H1 (cell line): ENCODE measurements at regions not wholly inside any gene's neighbourhood (a gene's known extent, or its start where the extent isn't known, plus 50 kb on each side); places are given as distances from the start of the nearest gene placed in this dataset.

Experiments used
- CTCF ChIA-PET: fragments of 300-600 bp; sonication (Branson Sonifier 250); formaldehyde crosslinking; loops from one replicate; lab custom pipeline; 2021; ENCODE audit not compliant: partially characterized antibody; lab: Charles Lee
- POLR2A ChIA-PET: fragments of 300-600 bp; sonication (Branson Sonifier 250); formaldehyde crosslinking; loops from one replicate; lab custom pipeline; 2021; ENCODE audit warnings: inconsistent platforms; ENCODE audit not compliant: partially characterized antibody; lab: Charles Lee
- DNase-seq, 2 experiments: peaks; one replicate each; pipeline versions ENCODE4 v3.0.0 to v3.0.0-alpha.2; 2010 to 2022; ENCODE audit warnings: low spot score in 2 of 2, low read depth in 1 of 2, mixed read lengths in 1 of 2
- FAIRE-seq: peaks from 2 replicates; lab custom pipeline; 2011; peaks lifted over from hg19 to GRCh38; lab: Jason Lieb, UNC
- H2AFZ ChIP-seq: 2 replicates; pipeline ENCODE4 v1.8.1; 2012; ENCODE audit warnings: low read length, inconsistent platforms
- H2AK5ac ChIP-seq: 2 replicates; pipeline ENCODE4 v1.6.1; 2013; ENCODE audit warnings: low read depth, low read length
- H2BK120ac ChIP-seq: replicated peaks from 2 replicates; pipeline ENCODE3; 2013; ENCODE audit warnings: low read depth, low read length, inconsistent platforms
- H2BK12ac ChIP-seq: 2 replicates; pipeline ENCODE4 v1.6.1; 2013; ENCODE audit warnings: low read depth, low read length
- H2BK15ac ChIP-seq: 2 replicates; pipeline ENCODE4 v1.6.1; 2013; ENCODE audit warnings: low read length
- H2BK20ac ChIP-seq: 2 replicates; pipeline ENCODE4 v1.6.1; 2013; ENCODE audit warnings: low read length
- H2BK5ac ChIP-seq: 2 replicates; pipeline ENCODE4 v1.6.1; 2013; ENCODE audit warnings: low read depth, low read length
- H3K14ac ChIP-seq: 2 replicates; pipeline ENCODE4 v1.6.1; 2013; ENCODE audit warnings: inconsistent platforms; ENCODE audit not compliant: insufficient read length
- H3K18ac ChIP-seq: 2 replicates; pipeline ENCODE4 v1.6.1; 2013; ENCODE audit warnings: low read length; ENCODE audit errors: extremely low read depth
- H3K23ac ChIP-seq: 2 replicates; pipeline ENCODE4 v1.6.1; 2013; ENCODE audit warnings: inconsistent platforms; ENCODE audit not compliant: insufficient read length
- H3K23me2 ChIP-seq: 2 replicates; pipeline ENCODE4 v1.6.1; 2013; ENCODE audit warnings: low read depth, low read length
- H3K27ac ChIP-seq: 2 replicates; pipeline ENCODE4 v1.6.1; 2011; ENCODE audit warnings: low read depth, low read length, inconsistent platforms
- H3K27me3 ChIP-seq, 4 experiments: replicated peaks in 1 of 4; 1 replicate in 1 of 4; 2 replicates in 3 of 4; pipeline versions ENCODE4 v1.6.1 to v1.8.1; 2011 to 2013; ENCODE audit warnings: low read length in 3 of 4, mild to moderate bottlenecking in 3 of 4, inconsistent platforms in 2 of 4, mixed read lengths in 2 of 4, moderate library complexity in 1 of 4; ENCODE audit not compliant: control insufficient read depth in 3 of 4, insufficient read depth in 3 of 4; ENCODE audit errors: extremely low read depth in 1 of 4
- H3K36me3 ChIP-seq, 4 experiments: 2 replicates each; pipeline versions ENCODE4 v1.6.1 to v1.8.1; 2011 to 2013; ENCODE audit warnings: mild to moderate bottlenecking in 4 of 4, low read length in 3 of 4, moderate library complexity in 2 of 4, control low read depth in 1 of 4, inconsistent platforms in 1 of 4; ENCODE audit not compliant: insufficient read depth in 4 of 4, control insufficient read depth in 2 of 4
- H3K4ac ChIP-seq: replicated peaks from 2 replicates; pipeline ENCODE3; 2013; ENCODE audit warnings: low read length, low read depth, mixed read lengths, inconsistent platforms; ENCODE audit not compliant: insufficient read length
- H3K4me1 ChIP-seq, 4 experiments: replicated peaks in 1 of 4; 1 replicate in 1 of 4; 2 replicates in 3 of 4; pipeline versions ENCODE4 v1.6.1 to v1.8.1; 2011 to 2013; ENCODE audit warnings: low read length in 3 of 4, inconsistent platforms in 2 of 4, mixed read lengths in 1 of 4; ENCODE audit not compliant: insufficient read depth in 4 of 4, control insufficient read depth in 3 of 4
- H3K4me2 ChIP-seq, 2 experiments: 2 replicates each; pipeline versions ENCODE4 v1.6.1 to v1.8.1; 2011 to 2013; ENCODE audit warnings: low read depth in 2 of 2, low read length in 2 of 2, control low read depth in 1 of 2, inconsistent platforms in 1 of 2, mild to moderate bottlenecking in 1 of 2; ENCODE audit not compliant: insufficient read depth in 1 of 2
- H3K4me3 ChIP-seq, 4 experiments: fragments of 200-600, 300-600 bp in 1 of 4; sonication (generic), shearing (Covaris generic), sonication (Bioruptor Twin) in 1 of 4; 2 replicates each; pipeline versions ENCODE4 v1.5.1 to v1.8.1; 2011 to 2016; ENCODE audit warnings: low read length in 4 of 4, low read depth in 3 of 4, control low read depth in 2 of 4, inconsistent platforms in 2 of 4, mild to moderate bottlenecking in 2 of 4, mixed read lengths in 1 of 4, moderate library complexity in 1 of 4; ENCODE audit not compliant: insufficient read depth in 2 of 4; ENCODE audit errors: extremely low read depth in 1 of 4
- H3K56ac ChIP-seq: replicated peaks from 2 replicates; pipeline ENCODE3; 2013; ENCODE audit warnings: low read depth, mild to moderate bottlenecking, mixed read lengths, low read length, inconsistent platforms; ENCODE audit not compliant: insufficient read length
- H3K79me1 ChIP-seq: 2 replicates; pipeline ENCODE4 v1.6.1; 2013; ENCODE audit warnings: low read depth, low read length, control low read depth
- H3K79me2 ChIP-seq, 2 experiments: 2 replicates each; pipeline versions ENCODE4 v1.6.1 to v1.8.1; 2012 to 2013; ENCODE audit warnings: low read length in 2 of 2, mild to moderate bottlenecking in 2 of 2, inconsistent platforms in 1 of 2; ENCODE audit not compliant: insufficient read depth in 2 of 2, control insufficient read depth in 1 of 2
- H3K9ac ChIP-seq, 4 experiments: replicated peaks in 1 of 4; 1 replicate in 1 of 4; 2 replicates in 3 of 4; pipeline versions ENCODE4 v1.6.1 to v1.8.1; 2011 to 2013; ENCODE audit warnings: low read depth in 3 of 4, low read length in 3 of 4, control low read depth in 2 of 4, mild to moderate bottlenecking in 2 of 4, moderate library complexity in 2 of 4, inconsistent platforms in 1 of 4; ENCODE audit errors: extremely low read depth in 1 of 4
- H3K9me3 ChIP-seq, 2 experiments: 2 replicates each; pipeline versions ENCODE4 v1.6.1 to v1.8.1; 2012 to 2013; ENCODE audit warnings: mild to moderate bottlenecking in 2 of 2, moderate library complexity in 2 of 2, control low read depth in 1 of 2, inconsistent platforms in 1 of 2, low read depth in 1 of 2, low read length in 1 of 2, mixed read lengths in 1 of 2; ENCODE audit not compliant: insufficient read depth in 2 of 2
- H4K20me1 ChIP-seq, 2 experiments: replicated peaks in 1 of 2; 2 replicates each; pipeline versions ENCODE3 to v1.8.1; 2011 to 2013; ENCODE audit warnings: inconsistent platforms in 2 of 2, low read length in 2 of 2, mild to moderate bottlenecking in 1 of 2; ENCODE audit not compliant: insufficient read depth in 2 of 2, control insufficient read depth in 1 of 2
- H4K5ac ChIP-seq: 2 replicates; pipeline ENCODE4 v1.6.1; 2013; ENCODE audit warnings: low read length, low read depth, mixed read lengths, inconsistent platforms; ENCODE audit not compliant: insufficient read length
- H4K8ac ChIP-seq: 2 replicates; pipeline ENCODE4 v1.8.0; 2013; ENCODE audit warnings: mild to moderate bottlenecking, moderate library complexity, low read length, inconsistent platforms; ENCODE audit not compliant: insufficient read depth; ENCODE audit errors: extremely low read depth
- H4K91ac ChIP-seq: replicated peaks from 2 replicates; pipeline ENCODE3; 2013; ENCODE audit warnings: low read length, mixed read lengths, inconsistent platforms; ENCODE audit not compliant: insufficient read length
- CTBP2 ChIP-seq: IDR thresholded peaks from 2 replicates; pipeline ENCODE4 v1.7.0; 2011; ENCODE audit warnings: borderline replicate concordance, mild to moderate bottlenecking, moderate library complexity, mixed read lengths, low read length; ENCODE audit not compliant: insufficient read depth, insufficient read length
- HDAC6 ChIP-seq: IDR thresholded peaks from one replicate; pipeline ENCODE4 v1.7.1; 2012; ENCODE audit warnings: low read depth, mild to moderate bottlenecking, inconsistent platforms, low read length, moderate library complexity
- KDM1A ChIP-seq: fragments of 200-600, 300-600 bp; sonication (generic); IDR thresholded peaks from 2 replicates; pipeline ENCODE4 v1.7.1; 2016; ENCODE audit warnings: mild to moderate bottlenecking, low read length, borderline replicate concordance
- KDM5A ChIP-seq: fragments of 200-600 bp; IDR thresholded peaks from 2 replicates; pipeline ENCODE4 v1.7.1; 2012; ENCODE audit warnings: mild to moderate bottlenecking, low read length, inconsistent platforms, mixed read lengths
- NRF1 ChIP-seq: IDR thresholded peaks from 2 replicates; pipeline ENCODE4 v1.6.1; 2011; ENCODE audit warnings: mild to moderate bottlenecking, low read depth, low read length, improper control_type of control experiment
- PHF8 ChIP-seq: fragments of 200-600 bp; sonication (generic); conservative IDR thresholded peaks from 2 replicates; pipeline ENCODE4 v1.7.1; 2012; ENCODE audit warnings: low read depth, mild to moderate bottlenecking, inconsistent platforms, low read length, moderate library complexity
- RFX5 ChIP-seq: IDR thresholded peaks from 2 replicates; pipeline ENCODE4 v1.6.1; 2011; ENCODE audit warnings: low read depth, low read length, improper control_type of control experiment, borderline replicate concordance
- ZNF274 ChIP-seq: IDR thresholded peaks from 2 replicates; pipeline ENCODE4 v1.7.0; 2012; ENCODE audit warnings: low read length, borderline replicate concordance; ENCODE audit errors: extremely low read depth
- WGBS, 2 experiments: shearing (Covaris generic) in 1 of 2; methylation state at CpG; one replicate each; pipeline versions ENCODE4 v1.1.6 to v1.1.7; 2013 to 2015; ENCODE audit warnings: low lambda C conversion rate in 2 of 2, mixed read lengths in 2 of 2, inconsistent platforms in 1 of 2, low coverage in 1 of 2, missing lambda C conversion rate in 1 of 2; ENCODE audit not compliant: insufficient replicate concordance in 2 of 2, insufficient coverage in 1 of 2, insufficient read length in 1 of 2; ENCODE audit errors: extremely low coverage in 1 of 2, missing lambda C conversion rate in 1 of 2; 5-methylcytosine and 5-hydroxymethylcytosine counted together

GRCh38 chr2:129187343-129187742, 792.1 kb upstream of the RAB6C start:
- DNase-seq, result no peak
- no peak overlapping the region for H4K91ac ChIP-seq
- H3K36me3 ChIP-seq, result no peaks in the 10 kb centered on the region
- no peak overlapping the region for H3K4ac ChIP-seq
- H4K8ac ChIP-seq, result no peak overlapping the region
- no peaks in the 10 kb centered on the region for H3K79me1 ChIP-seq
- no peaks in the 10 kb centered on the region for H3K23me2 ChIP-seq
- H3K9ac ChIP-seq, result no peak overlapping the region
- POLR2A ChIA-PET, result no interaction called here
- no peak overlapping the region for H3K27ac ChIP-seq
- H2AK5ac ChIP-seq, result no peak overlapping the region
- H3K4me2 ChIP-seq, result no peak overlapping the region
- H3K79me2 ChIP-seq, result no peaks in the 10 kb centered on the region
- no peak overlapping the region for H2BK5ac ChIP-seq
- H2AFZ ChIP-seq, result no peak overlapping the region
- no peak overlapping the region for H3K23ac ChIP-seq
- H2BK12ac ChIP-seq, result no peak overlapping the region
- H4K20me1 ChIP-seq, result no peaks in the 10 kb centered on the region
- no peak overlapping the region for H2BK120ac ChIP-seq
- H2BK20ac ChIP-seq, result no peak overlapping the region
- H3K4me3 ChIP-seq, result no peak overlapping the region
- H2BK15ac ChIP-seq, result no peak overlapping the region
- H3K27me3 ChIP-seq, result peaks cover 0 to 4% (median 0%) of the 10 kb centered on the region in 4 experiments; a peak in 2 of 7 replicates
- H3K14ac ChIP-seq, result no peak overlapping the region
- no peaks in the 10 kb centered on the region for H3K9me3 ChIP-seq
- H4K5ac ChIP-seq, result no peak overlapping the region
- TF ChIP-seq PHF8 (no peak), NRF1 (no peak), CTBP2 (no peak), ZNF274 (no peak), KDM1A (no peak), KDM5A (no peak), RFX5 (no peak), HDAC6 (no peak)
- H3K4me1 ChIP-seq, result peaks cover 7 to 13% (median 10%) of the 10 kb centered on the region in 4 experiments
- no peak overlapping the region for H3K56ac ChIP-seq
- CTCF ChIA-PET, result interaction anchor here (0.6 to 1.2 kb wide), 3 partner anchors 12 to 434 kb away, joined by 3 read pairs; no protein-coding TSS in a partner anchor
- 93% methylated on average over 3 of the region's 3 CpGs; no CpG with 5 or more reads in 1 of the 2 experiments for WGBS, 2 experiments
- no peak overlapping the region for H3K18ac ChIP-seq
- FAIRE-seq, result no peak
